HCT116 (cell line): ENCODE measurements at regions not wholly inside any gene's neighbourhood (a gene's known extent, or its start where the extent isn't known, plus 50 kb on each side); places are given as distances from the start of the nearest gene placed in this dataset.

Experiments
- EZH2 ChIP-seq: fragments of 200-600 bp; sonication (generic); IDR thresholded peaks from 2 replicates; pipeline ENCODE4 v1.6.1; 2017; ENCODE audit warnings: antibody characterized with exemption, mixed run types
- POLR2A ChIP-seq: IDR thresholded peaks from 2 replicates; pipeline ENCODE4 v1.7.0; 2011; ENCODE audit warnings: borderline replicate concordance; ENCODE audit not compliant: insufficient read depth, insufficient read length; ENCODE audit errors: extremely low read depth
- SP1 ChIP-seq: IDR thresholded peaks from 2 replicates; pipeline ENCODE4 v1.6.1; 2012; ENCODE audit warnings: low read depth
- ZFX ChIP-seq: fragments of 450-650 bp; IDR thresholded peaks from 2 replicates; pipeline ENCODE4 v1.6.1; 2017

DNA sequence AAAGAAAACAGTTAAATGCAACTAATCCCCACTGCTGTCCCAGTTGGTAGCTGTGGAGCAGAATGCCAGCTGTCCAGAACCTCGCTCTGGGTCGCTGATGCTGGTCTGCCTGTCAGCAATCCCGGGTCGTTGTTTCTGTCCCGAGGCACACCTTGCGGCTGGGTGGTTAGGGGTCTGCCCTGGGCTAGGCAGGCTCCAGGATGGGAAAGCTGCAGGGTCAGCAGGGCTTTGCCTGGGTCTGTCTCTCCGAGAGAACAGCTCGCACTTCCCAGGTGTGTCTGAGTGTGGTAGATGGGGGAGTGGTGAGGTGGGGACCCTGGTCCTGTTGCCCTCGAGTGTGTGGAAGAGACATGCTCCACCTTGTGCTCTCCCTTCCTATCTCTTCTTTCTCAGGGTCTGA is 261.2 kb downstream of the CLIC5 start:
- TF ChIP-seq ZFX (no peak), SP1 (no peak), EZH2 (no peak), POLR2A (no peak)
